SK-N-SH (cell line): ENCODE measurements at regions not wholly inside any gene's neighbourhood (a gene's known extent, or its start where the extent isn't known, plus 50 kb on each side); places are given as distances from the start of the nearest gene placed in this dataset.

Experiments
- CTCF ChIA-PET: fragments of 300-600, 350-600 bp; formaldehyde crosslinking; extraction: SDS; loops from one replicate; lab custom pipeline; 2021; lab: Yijun Ruan, JAX
- POLR2A ChIA-PET: fragments of 350-600 bp; sonication (Branson Sonifier 250); formaldehyde crosslinking; extraction: SDS; loops from one replicate; lab custom pipeline; 2020; ENCODE audit warnings: antibody characterized with exemption, inconsistent platforms; lab: Yijun Ruan, JAX
- DNase-seq: peaks from one replicate; pipeline ENCODE4 v3.0.0; 2012
- H2AFZ ChIP-seq: fragments of 200-600 bp; sonication (generic); 2 replicates; pipeline ENCODE4 v1.8.1; 2016; ENCODE audit warnings: antibody characterized with exemption, mild to moderate bottlenecking, low read depth
- H3F3A ChIP-seq: fragments of 200-600 bp; sonication (generic); replicated peaks from 2 replicates; pipeline ENCODE3; 2016; ENCODE audit warnings: antibody characterized with exemption, mild to moderate bottlenecking; ENCODE audit not compliant: insufficient read depth
- H3K27ac ChIP-seq, 2 experiments: fragments of 200-500 bp in 1 of 2; fragments of 200-600 bp in 1 of 2; sonication (Bioruptor generic) in 1 of 2; sonication (generic), shearing (Covaris generic) in 1 of 2; 2 replicates each; pipeline versions ENCODE4 v1.5.1 to v1.6.1; 2014 to 2016; ENCODE audit warnings: low read depth in 2 of 2, inconsistent platforms in 1 of 2, low read length in 1 of 2, mild to moderate bottlenecking in 1 of 2, mixed read lengths in 1 of 2
- H3K27me3 ChIP-seq: fragments of 200-600 bp; sonication (generic), shearing (Covaris generic); 2 replicates; pipeline ENCODE4 v1.6.1; 2016; ENCODE audit warnings: mixed run types; ENCODE audit not compliant: insufficient read depth
- H3K36me3 ChIP-seq, 2 experiments: fragments of 200-500 bp in 1 of 2; fragments of 200-600 bp in 1 of 2; sonication (Bioruptor generic) in 1 of 2; sonication (generic) in 1 of 2; replicated peaks in 1 of 2; 2 replicates each; pipeline versions ENCODE3 to v1.5.1; 2014 to 2016; ENCODE audit warnings: low read length in 1 of 2, mild to moderate bottlenecking in 1 of 2; ENCODE audit not compliant: insufficient read depth in 2 of 2, control insufficient read depth in 1 of 2
- H3K4me1 ChIP-seq, 2 experiments: fragments of 200-500 bp in 1 of 2; fragments of 200-600 bp in 1 of 2; sonication (Bioruptor generic) in 1 of 2; sonication (generic), shearing (Covaris generic) in 1 of 2; 2 replicates each; pipeline versions ENCODE4 v1.5.1 to v1.6.1; 2014 to 2016; ENCODE audit warnings: low read depth in 1 of 2, low read length in 1 of 2, mixed run types in 1 of 2; ENCODE audit not compliant: insufficient read depth in 2 of 2, control insufficient read depth in 1 of 2
- H3K4me2 ChIP-seq: fragments of 200-600 bp; sonication (generic), shearing (Covaris generic); 2 replicates; pipeline ENCODE4 v1.6.1; 2017; ENCODE audit warnings: mixed run types
- H3K4me3 ChIP-seq, 2 experiments: fragments of 200-500 bp in 1 of 2; fragments of 200-600 bp in 1 of 2; sonication (Bioruptor generic) in 1 of 2; sonication (generic), shearing (Covaris generic) in 1 of 2; 2 replicates each; pipeline versions ENCODE4 v1.5.1 to v1.8.1; 2014 to 2016; ENCODE audit warnings: low read depth in 2 of 2, inconsistent platforms in 1 of 2, low read length in 1 of 2, mild to moderate bottlenecking in 1 of 2, mixed read lengths in 1 of 2, moderate library complexity in 1 of 2
- H3K79me2 ChIP-seq: fragments of 200-600 bp; sonication (generic); 2 replicates; pipeline ENCODE4 v1.8.1; 2017; ENCODE audit warnings: mild to moderate bottlenecking; ENCODE audit not compliant: insufficient read depth
- H3K9ac ChIP-seq: fragments of 200-600 bp; sonication (generic); 2 replicates; pipeline ENCODE4 v1.6.1; 2017; ENCODE audit warnings: mixed run types
- H3K9me2 ChIP-seq: fragments of 200-600 bp; sonication (generic); 2 replicates; pipeline ENCODE4 v1.6.1; 2017; ENCODE audit warnings: mixed run types
- H3K9me3 ChIP-seq: fragments of 200-600 bp; sonication (generic); 2 replicates; pipeline ENCODE4 v1.6.1; 2017; ENCODE audit warnings: mixed run types, mild to moderate bottlenecking, moderate library complexity
- H4K20me1 ChIP-seq: fragments of 200-600 bp; sonication (generic); 2 replicates; pipeline ENCODE4 v1.6.1; 2017; ENCODE audit warnings: mild to moderate bottlenecking, mixed run types; ENCODE audit not compliant: insufficient read depth
- ELF1 ChIP-seq: IDR thresholded peaks from 2 replicates; pipeline ENCODE4 v1.4.0; 2012
- EP300 ChIP-seq, 2 experiments: IDR thresholded peaks; 2 replicates each; pipeline versions ENCODE4 v1.4.0 to v1.6.1; 2012; ENCODE audit warnings: borderline replicate concordance in 1 of 2, low read depth in 1 of 2, low read length in 1 of 2
- EZH2phosphoT487 ChIP-seq: fragments of 200-600 bp; sonication (generic); IDR thresholded peaks from 2 replicates; pipeline ENCODE4 v1.6.1; 2017; ENCODE audit warnings: low read depth, mixed run types, mild to moderate bottlenecking, antibody characterized with exemption, moderate library complexity, borderline replicate concordance
- FOSL2 ChIP-seq: IDR thresholded peaks from 2 replicates; pipeline ENCODE4 v1.4.0; 2012; ENCODE audit warnings: low read depth, mild to moderate bottlenecking, moderate library complexity, borderline replicate concordance
- FOXM1 ChIP-seq: IDR thresholded peaks from 2 replicates; pipeline ENCODE4 v1.4.0; 2012; ENCODE audit warnings: low read depth, mild to moderate bottlenecking
- GABPA ChIP-seq: IDR thresholded peaks from 2 replicates; pipeline ENCODE4 v1.4.0; 2012; ENCODE audit warnings: low read depth, mild to moderate bottlenecking
- GATA2 ChIP-seq: sonication (generic); formaldehyde crosslinking; IDR thresholded peaks from 2 replicates; pipeline ENCODE4 v1.5.0; 2020; ENCODE audit warnings: mild to moderate bottlenecking, missing genetic modification reagents
- JUND ChIP-seq: IDR thresholded peaks from 2 replicates; pipeline ENCODE4 v1.4.0; 2012
- MEF2A ChIP-seq: IDR thresholded peaks from 2 replicates; pipeline ENCODE4 v1.4.0; 2012; ENCODE audit warnings: low read depth, borderline replicate concordance
- NFIC ChIP-seq: IDR thresholded peaks from 2 replicates; pipeline ENCODE4 v1.4.0; 2012; ENCODE audit warnings: borderline replicate concordance
- RAD21 ChIP-seq: IDR thresholded peaks from 2 replicates; pipeline ENCODE4 v1.6.1; 2012; ENCODE audit warnings: mild to moderate bottlenecking, low read length
- SIN3A ChIP-seq: IDR thresholded peaks from 2 replicates; pipeline ENCODE4 v1.6.1; 2012; ENCODE audit warnings: low read depth, mild to moderate bottlenecking, low read length, moderate library complexity, borderline replicate concordance
- TCF12 ChIP-seq: IDR thresholded peaks from 2 replicates; pipeline ENCODE4 v1.4.0; 2012
- USF1 ChIP-seq: IDR thresholded peaks from 2 replicates; pipeline ENCODE4 v1.4.0; 2012; ENCODE audit warnings: low read depth, borderline replicate concordance
- YY1 ChIP-seq: IDR thresholded peaks from 2 replicates; pipeline ENCODE4 v1.4.0; 2012; ENCODE audit warnings: low read depth, mild to moderate bottlenecking
- WGBS: methylation state at CpG from one replicate; pipeline ENCODE4 v1.1.6; 2017; ENCODE audit warnings: low lambda C conversion rate; 5-methylcytosine and 5-hydroxymethylcytosine counted together

GRCh38 chrX:9345957-9346356, 118.9 kb upstream of the TBL1X start:
- no peaks in the 10 kb centered on the region for H3K9me3 ChIP-seq
- H3K9me2 ChIP-seq = no peaks in the 10 kb centered on the region
- no peak overlapping the region for H3K4me2 ChIP-seq
- peaks cover 8 to 22% of the 10 kb centered on the region in 2 experiments; a peak in 3 of 4 replicates for H3K4me1 ChIP-seq
- TF ChIP-seq RAD21 (no peak), FOXM1 (no peak), ELF1 (no peak), SIN3A (no peak), TCF12 (no peak), YY1 (no peak)
- no peak for DNase-seq
- H4K20me1 ChIP-seq = no peaks in the 10 kb centered on the region
- H3K4me3 ChIP-seq = no peak overlapping the region
- H3F3A ChIP-seq = no peaks in the 10 kb centered on the region
- H3K36me3 ChIP-seq = no peaks in the 10 kb centered on the region
- ChIA-PET CTCF (interaction anchor here (0.9 kb wide), 1 partner anchor 117 kb away, joined by 3 read pairs; no protein-coding TSS in a partner anchor), POLR2A (no interaction called here)
- no peak overlapping the region for H3K9ac ChIP-seq
- H3K27me3 ChIP-seq = no peaks in the 10 kb centered on the region
- no peak overlapping the region for H3K27ac ChIP-seq
- H2AFZ ChIP-seq = no peak overlapping the region
- WGBS = 68% methylated on average over 8 of the region's 8 CpGs
- H3K79me2 ChIP-seq = no peaks in the 10 kb centered on the region

GRCh38 chrX:9349572-9350494, 115.0 kb upstream of the TBL1X start:
- no peak overlapping the region for H3K9ac ChIP-seq
- no peak overlapping the region; a peak in 1 of 4 replicates for H3K27ac ChIP-seq
- no peaks in the 10 kb centered on the region for H4K20me1 ChIP-seq
- H3K4me2 ChIP-seq = no peak overlapping the region; the same call in 1 of the 2 replicates
- H3K9me2 ChIP-seq = no peaks in the 10 kb centered on the region
- H3K9me3 ChIP-seq = no peaks in the 10 kb centered on the region
- H3K36me3 ChIP-seq = no peaks in the 10 kb centered on the region
- TF ChIP-seq NFIC (no peak), USF1 (no peak), ELF1 (no peak), EP300 (IDR thresholded peaks at IDR 0.05; ENCODE audit: borderline replicate concordance in 1 of 2, low read depth in 1 of 2, low read length in 1 of 2) (no peak), RAD21 (no peak), GATA2 (CRISPR knock-in tag) (no peak), EZH2phosphoT487 (no peak), GABPA (no peak), JUND (peak; percentile 30; the same call in 1 of the 2 replicates), MEF2A (no peak), FOSL2 (peak; percentile 55; the same call in 1 of the 2 replicates), SIN3A (no peak)
- peak; percentile 42 for DNase-seq
- no peak overlapping the region for H3K4me3 ChIP-seq
- no peak overlapping the region for H2AFZ ChIP-seq
- H3K79me2 ChIP-seq = no peaks in the 10 kb centered on the region
- CTCF ChIA-PET = no interaction called here
- peaks cover 0 to 12% of the 10 kb centered on the region in 2 experiments; a peak in 1 of 4 replicates for H3K4me1 ChIP-seq
- 31% methylated on average over 11 of the region's 11 CpGs for WGBS
- POLR2A ChIA-PET = no interaction called here
- H3F3A ChIP-seq = no peaks in the 10 kb centered on the region
- H3K27me3 ChIP-seq = no peaks in the 10 kb centered on the region
